D721Med (cell line): ENCODE measurements at regions not wholly inside any gene's neighbourhood (a gene's known extent, or its start where the extent isn't known, plus 50 kb on each side); places are given as distances from the start of the nearest gene placed in this dataset.

Experiments used
- DNase-seq: peaks from one replicate; pipeline ENCODE4 v3.0.0; 2011; ENCODE audit warnings: low spot score; ENCODE audit not compliant: insufficient read length
- FAIRE-seq: peaks from 2 replicates; lab custom pipeline; 2011; peaks lifted over from hg19 to GRCh38; lab: Jason Lieb, UNC
- TF ChIP-seq, protein P1 (sequence below): IDR thresholded peaks from 2 replicates; pipeline ENCODE4 v1.5.1; 2012; ENCODE audit warnings: mild to moderate bottlenecking, control low read depth; ENCODE audit not compliant: insufficient read depth; ENCODE audit errors: missing control alignments

- DNase-seq (no peak), FAIRE-seq (no peak)
- TF ChIP-seq, protein P1, sequence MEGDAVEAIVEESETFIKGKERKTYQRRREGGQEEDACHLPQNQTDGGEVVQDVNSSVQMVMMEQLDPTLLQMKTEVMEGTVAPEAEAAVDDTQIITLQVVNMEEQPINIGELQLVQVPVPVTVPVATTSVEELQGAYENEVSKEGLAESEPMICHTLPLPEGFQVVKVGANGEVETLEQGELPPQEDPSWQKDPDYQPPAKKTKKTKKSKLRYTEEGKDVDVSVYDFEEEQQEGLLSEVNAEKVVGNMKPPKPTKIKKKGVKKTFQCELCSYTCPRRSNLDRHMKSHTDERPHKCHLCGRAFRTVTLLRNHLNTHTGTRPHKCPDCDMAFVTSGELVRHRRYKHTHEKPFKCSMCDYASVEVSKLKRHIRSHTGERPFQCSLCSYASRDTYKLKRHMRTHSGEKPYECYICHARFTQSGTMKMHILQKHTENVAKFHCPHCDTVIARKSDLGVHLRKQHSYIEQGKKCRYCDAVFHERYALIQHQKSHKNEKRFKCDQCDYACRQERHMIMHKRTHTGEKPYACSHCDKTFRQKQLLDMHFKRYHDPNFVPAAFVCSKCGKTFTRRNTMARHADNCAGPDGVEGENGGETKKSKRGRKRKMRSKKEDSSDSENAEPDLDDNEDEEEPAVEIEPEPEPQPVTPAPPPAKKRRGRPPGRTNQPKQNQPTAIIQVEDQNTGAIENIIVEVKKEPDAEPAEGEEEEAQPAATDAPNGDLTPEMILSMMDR: no peak
These were observed 333.9 kb upstream of the PFKP start for GRCh38 chr10:2733278-2733963.

DNA sequence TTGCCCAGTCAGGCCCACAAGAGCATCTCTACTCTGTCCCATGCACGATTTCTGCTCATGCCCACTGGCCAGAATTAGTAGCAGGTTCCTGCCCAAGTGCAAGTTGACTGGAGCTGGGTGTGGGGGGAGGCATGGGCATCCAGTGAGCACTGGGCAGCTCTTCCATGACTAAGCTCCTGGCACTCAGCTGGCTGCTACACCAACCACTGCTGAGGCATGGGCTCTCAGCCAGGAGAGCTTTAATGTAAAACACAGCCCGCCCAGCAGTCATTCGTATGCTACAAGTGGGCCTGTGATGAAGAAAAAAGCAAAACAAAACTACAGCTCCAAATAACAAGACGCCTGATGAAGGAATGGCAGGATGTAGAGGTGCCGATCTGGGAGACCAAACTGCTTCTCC is 335.4 kb upstream of the PFKP start:
- DNase-seq: no peak
- TF ChIP-seq, protein P1: no peak
- no peak for FAIRE-seq

GRCh38 chr10:2729197-2729596 is 338.2 kb upstream of the PFKP start:
- TF ChIP-seq, protein P1: no peak
- DNase-seq (no peak), FAIRE-seq (no peak)

DNA sequence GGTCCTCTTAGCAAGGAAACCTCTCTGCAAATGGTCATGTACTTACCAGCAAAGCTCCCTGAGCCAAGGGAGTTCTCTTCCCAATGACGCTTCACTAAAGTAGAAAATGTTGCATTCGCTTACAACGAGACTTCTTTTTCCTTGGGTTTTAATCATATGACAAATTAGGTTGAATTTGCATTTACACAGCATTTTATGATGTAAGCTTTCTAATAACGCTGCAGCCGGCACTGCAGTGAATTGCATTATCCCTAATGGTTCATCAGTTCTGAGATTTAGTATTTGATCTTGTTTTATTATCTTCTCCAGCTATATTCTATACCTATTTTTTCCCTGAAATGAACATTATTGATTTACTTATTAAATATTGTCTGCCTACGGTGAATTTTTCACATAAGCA is 339.3 kb upstream of the PFKP start:
- TF ChIP-seq, protein P1: no peak
- FAIRE-seq (no peak), DNase-seq (no peak)

GRCh38 chr10:2716596-2716995 is 350.8 kb upstream of the PFKP start:
- DNase-seq (no peak), FAIRE-seq (no peak)
- TF ChIP-seq, protein P1: no peak

GRCh38 chr10:2714597-2714996 is 352.8 kb upstream of the PFKP start:
- TF ChIP-seq, protein P1: no peak
- no peak for DNase-seq
- FAIRE-seq: no peak

- FAIRE-seq (no peak), DNase-seq (no peak)
- TF ChIP-seq, protein P1: no peak
These were observed 363.4 kb upstream of the PFKP start for GRCh38 chr10:2703953-2704352.
